ENCODE measurements at regions not wholly inside any gene's neighbourhood (a gene's known extent, or its start where the extent isn't known, plus 50 kb on each side); places are given as distances from the start of the nearest gene placed in this dataset.

DNA sequence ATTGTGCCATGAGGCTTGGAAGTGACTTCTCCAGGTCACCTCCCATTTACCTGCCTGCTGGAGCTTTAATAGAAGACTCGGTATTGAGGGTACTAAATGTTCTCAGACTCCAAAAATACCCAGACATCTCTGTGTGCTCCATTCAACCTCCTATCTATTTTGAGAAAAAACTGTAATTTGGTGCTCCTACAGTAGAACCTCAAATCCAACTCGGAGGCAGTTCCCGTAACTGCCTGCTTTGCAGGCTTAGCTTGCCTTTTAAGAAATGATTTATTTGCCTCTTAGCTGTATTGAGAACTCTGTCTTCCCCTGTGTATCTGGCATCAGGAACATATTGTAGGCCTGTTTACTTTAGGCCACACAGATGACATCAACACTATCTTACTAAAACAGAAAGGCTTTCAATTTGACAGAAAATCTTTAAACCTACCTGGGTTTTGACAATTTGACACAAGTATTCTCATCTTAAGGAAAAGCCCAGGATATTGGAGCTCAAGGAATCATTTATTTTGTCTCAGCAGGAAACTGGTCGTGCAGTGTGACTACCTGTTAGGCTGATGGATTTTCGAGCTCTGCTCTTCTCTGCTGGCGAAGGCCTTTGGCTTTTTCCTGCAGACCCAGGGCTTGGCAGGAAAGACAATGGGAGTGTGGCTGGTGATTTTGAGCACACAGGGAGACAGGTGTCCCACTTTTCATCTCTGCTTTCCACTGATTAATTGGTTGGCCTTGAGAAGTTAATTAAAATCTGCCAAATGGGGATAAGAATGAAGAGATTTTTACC, 314.8 kb downstream of the SNAPC1 start:
- Histone ChIP-seq H3K18ac (ENCODE audit: insufficient read length, low read depth, low read length) (no peak overlapping the region), H3K23me2 (ENCODE audit: insufficient read length, low read depth, low read length, poor library complexity, severe bottlenecking) (no peaks in the 10 kb centered on the region), H3K23ac (ENCODE audit: insufficient read length, low read depth, low read length) (no peak overlapping the region), H3K27me3 (ENCODE audit: insufficient read depth, low read length) (no peaks in the 10 kb centered on the region), H4K5ac (ENCODE audit: insufficient read length, low read depth, low read length) (no peak overlapping the region), H4K20me1 (ENCODE audit: control insufficient read depth, insufficient read depth, insufficient read length) (no peaks in the 10 kb centered on the region), H2BK15ac (ENCODE audit: low read depth, low read length) (no peak overlapping the region), H3K79me1 (ENCODE audit: insufficient read depth, low read depth, low read length, poor library complexity, severe bottlenecking) (no peaks in the 10 kb centered on the region), H3K27ac (ENCODE audit: insufficient read length, low read depth, low read length) (no peak overlapping the region), H4K8ac (replicated peaks; ENCODE audit: insufficient read length, low read depth, low read length) (no peak overlapping the region), H2BK12ac (ENCODE audit: insufficient read length, low read depth, low read length) (no peak overlapping the region), H3T11ph (ENCODE audit: low read length) (no peak overlapping the region), H3K14ac (ENCODE audit: insufficient read depth, low read length) (no peak overlapping the region), H3K9me3 (ENCODE audit: control insufficient read depth, low read depth, low read length) (no peaks in the 10 kb centered on the region), H2AK5ac (ENCODE audit: insufficient read length, low read length) (no peak overlapping the region), H3K4me2 (ENCODE audit: insufficient read depth, insufficient read length, low read length) (no peak overlapping the region), H4K91ac (ENCODE audit: insufficient read length, low read depth, low read length) (no peak overlapping the region), H3K9ac (ENCODE audit: extremely low read depth, insufficient read length, low read length) (no peak overlapping the region), H3K4me1 (ENCODE audit: insufficient read depth, low read length) (no peaks in the 10 kb centered on the region), H2BK120ac (ENCODE audit: low read depth, low read length, poor library complexity, severe bottlenecking) (no peak overlapping the region), H3K56ac (ENCODE audit: insufficient read length, low read depth, low read length) (no peak overlapping the region), H3K79me2 (ENCODE audit: insufficient read depth, low read length) (no peaks in the 10 kb centered on the region), H3K4ac (ENCODE audit: low read depth, low read length) (no peak overlapping the region), H2BK20ac (ENCODE audit: low read depth, low read length, poor library complexity, severe bottlenecking) (no peak overlapping the region), H2AFZ (ENCODE audit: low read length) (no peak overlapping the region), H2BK5ac (ENCODE audit: insufficient read length, low read length) (no peak overlapping the region)
- Mint-ChIP-seq H3K4me1 (no peaks in the 10 kb centered on the region; a peak in 1 of 4 replicates), H3K4me3 (no peak overlapping the region), H3K27me3 (ENCODE audit: low read depth) (0 out of 2 replicates have a peak, but pooled peaks cover 2% of the 10 kb centered on the region), H3K27ac (0 out of 7 replicates have a peak overlapping the region, but pooled peaks of 1 of the 3 experiments have one; percentile 17), H3K9me3 (no peaks in the 10 kb centered on the region), H3K36me3 (ENCODE audit: insufficient read depth in 1 of 3, low read depth in 3 of 3) (no peaks in the 10 kb centered on the region)
- WGBS (ENCODE audit: extremely low coverage, insufficient read length, low lambda C conversion rate), result no CpG with 5 or more reads among the region's 6 CpGs
- no peak for DNase-seq
- TF ChIP-seq, protein P1, sequence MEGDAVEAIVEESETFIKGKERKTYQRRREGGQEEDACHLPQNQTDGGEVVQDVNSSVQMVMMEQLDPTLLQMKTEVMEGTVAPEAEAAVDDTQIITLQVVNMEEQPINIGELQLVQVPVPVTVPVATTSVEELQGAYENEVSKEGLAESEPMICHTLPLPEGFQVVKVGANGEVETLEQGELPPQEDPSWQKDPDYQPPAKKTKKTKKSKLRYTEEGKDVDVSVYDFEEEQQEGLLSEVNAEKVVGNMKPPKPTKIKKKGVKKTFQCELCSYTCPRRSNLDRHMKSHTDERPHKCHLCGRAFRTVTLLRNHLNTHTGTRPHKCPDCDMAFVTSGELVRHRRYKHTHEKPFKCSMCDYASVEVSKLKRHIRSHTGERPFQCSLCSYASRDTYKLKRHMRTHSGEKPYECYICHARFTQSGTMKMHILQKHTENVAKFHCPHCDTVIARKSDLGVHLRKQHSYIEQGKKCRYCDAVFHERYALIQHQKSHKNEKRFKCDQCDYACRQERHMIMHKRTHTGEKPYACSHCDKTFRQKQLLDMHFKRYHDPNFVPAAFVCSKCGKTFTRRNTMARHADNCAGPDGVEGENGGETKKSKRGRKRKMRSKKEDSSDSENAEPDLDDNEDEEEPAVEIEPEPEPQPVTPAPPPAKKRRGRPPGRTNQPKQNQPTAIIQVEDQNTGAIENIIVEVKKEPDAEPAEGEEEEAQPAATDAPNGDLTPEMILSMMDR (conservative IDR thresholded peaks at IDR 0.05), result no peak

Measured in H9 (cell line).